Inflammatory macrophage (primary cell): ENCODE measurements at regions not wholly inside any gene's neighbourhood (a gene's known extent, or its start where the extent isn't known, plus 50 kb on each side); places are given as distances from the start of the nearest gene placed in this dataset.
"Not testable (repeated sequence)": the region's sequence is repeated elsewhere in the genome, so short reads cannot be mapped to it uniquely, and the experiment has no call there.

ENCODE experiments used
- DNase-seq, 2 donors: peaks; one replicate each; pipeline ENCODE4 v3.0.0-alpha.2; 2020 to 2022

GRCh38 chr4:18107848-18108528 lies 86.4 kb upstream of the LCORL start:
- not testable (repeated sequence) for DNase-seq

GRCh38 chr4:18106620-18107019 lies 85.1 kb upstream of the LCORL start:
- no peak for DNase-seq

DNA sequence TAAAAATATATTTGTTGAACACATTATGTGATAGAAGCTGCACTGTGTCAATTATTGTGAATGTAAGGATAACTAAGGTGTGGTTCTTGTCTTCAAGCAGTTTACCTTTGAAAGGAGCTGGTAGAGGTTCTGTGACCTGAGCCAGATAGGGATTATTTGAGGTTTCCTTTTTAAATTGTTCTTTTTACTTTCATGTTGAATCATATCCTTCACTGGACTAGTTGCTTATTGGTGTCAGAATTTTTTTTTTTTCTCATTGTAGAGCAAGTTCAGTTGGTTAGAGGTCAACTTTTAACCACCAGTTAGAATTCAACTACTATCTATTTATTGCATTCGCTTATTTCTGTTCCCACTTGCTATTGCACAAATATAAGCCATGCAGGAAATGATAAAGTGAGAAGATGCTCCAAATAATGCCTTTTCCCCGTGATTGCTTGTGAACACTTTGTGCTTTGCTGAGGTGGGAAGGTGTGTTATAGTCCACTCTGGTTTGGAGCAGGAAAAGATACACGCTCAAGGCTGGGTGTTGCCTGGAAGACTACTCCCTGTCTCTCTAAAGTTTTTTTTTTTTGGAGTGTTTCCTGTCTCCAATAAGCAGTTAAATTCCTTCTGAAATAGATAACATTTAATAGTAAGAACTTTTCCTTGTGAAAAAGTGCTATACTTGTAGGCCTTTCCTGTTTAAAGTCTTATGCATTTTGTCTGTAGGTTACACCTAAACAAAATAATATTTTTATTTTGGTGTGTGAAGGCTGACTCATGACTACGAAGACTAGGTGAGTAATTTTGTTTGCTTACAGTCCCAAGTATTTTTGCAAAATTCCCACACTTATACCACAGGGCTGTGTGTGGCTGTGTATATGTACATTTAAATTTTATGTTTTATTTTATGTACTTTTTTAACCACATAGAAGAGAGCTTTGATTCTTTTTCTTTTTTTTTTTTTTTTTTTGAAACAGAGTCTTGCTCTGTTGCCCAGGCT lies 83.8 kb upstream of the LCORL start:
- no peak for DNase-seq

DNA sequence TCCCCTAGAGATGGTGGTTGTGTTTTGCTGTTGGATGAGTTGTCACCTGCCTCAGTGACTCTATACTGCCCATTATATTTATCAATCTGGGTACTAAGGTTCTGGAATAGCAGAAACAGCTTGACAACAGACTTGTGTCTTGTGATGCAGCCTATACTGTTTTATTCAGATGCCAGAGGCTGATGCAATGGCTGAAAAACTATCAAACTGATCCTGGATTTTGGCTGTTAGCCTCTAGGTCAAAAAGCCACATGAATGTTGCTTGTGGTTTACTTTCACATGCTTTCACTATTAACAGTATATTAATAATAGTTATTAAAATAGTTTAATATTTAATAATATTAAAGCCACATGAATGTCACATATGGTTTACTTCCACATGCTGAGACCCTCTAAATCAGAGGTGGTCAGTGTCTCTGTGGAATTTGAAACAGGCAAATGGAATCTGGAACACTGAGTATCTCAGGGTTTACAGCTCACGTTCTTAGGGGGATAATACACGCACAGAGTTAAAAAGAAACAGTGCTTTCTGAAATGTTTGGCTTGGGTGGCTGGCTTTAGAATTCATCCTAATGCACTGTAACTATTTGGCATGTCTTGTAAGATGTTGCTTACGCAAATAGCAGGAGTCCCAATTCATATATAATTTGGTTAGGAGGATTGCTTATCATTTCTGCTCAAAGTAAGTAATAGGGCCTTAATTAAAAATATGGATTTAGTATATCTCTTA lies 82.5 kb upstream of the LCORL start:
- no peak for DNase-seq

DNA sequence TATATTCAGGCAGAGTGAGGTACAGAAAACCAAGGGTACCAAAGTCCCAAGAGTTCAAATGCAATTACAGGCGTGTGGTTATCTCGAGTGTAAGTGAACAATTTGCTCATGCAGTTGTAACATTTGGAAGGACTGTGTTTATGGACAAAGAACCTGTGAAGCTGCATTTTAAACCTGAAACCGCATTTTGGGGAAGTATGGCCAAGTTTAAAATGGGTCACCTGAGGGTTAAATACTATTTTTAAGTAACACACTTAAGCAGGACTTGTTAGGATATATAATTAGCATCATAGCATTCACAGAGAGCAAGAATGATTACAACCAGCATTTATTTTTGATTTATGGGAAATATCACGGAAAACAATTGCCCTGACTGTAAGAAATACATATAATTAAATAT lies 79.1 kb upstream of the LCORL start:
- DNase-seq, result no peak

- not testable (repeated sequence) for DNase-seq
Measured at GRCh38 chr4:18090447-18090846, 68.9 kb upstream of the LCORL start.

DNA sequence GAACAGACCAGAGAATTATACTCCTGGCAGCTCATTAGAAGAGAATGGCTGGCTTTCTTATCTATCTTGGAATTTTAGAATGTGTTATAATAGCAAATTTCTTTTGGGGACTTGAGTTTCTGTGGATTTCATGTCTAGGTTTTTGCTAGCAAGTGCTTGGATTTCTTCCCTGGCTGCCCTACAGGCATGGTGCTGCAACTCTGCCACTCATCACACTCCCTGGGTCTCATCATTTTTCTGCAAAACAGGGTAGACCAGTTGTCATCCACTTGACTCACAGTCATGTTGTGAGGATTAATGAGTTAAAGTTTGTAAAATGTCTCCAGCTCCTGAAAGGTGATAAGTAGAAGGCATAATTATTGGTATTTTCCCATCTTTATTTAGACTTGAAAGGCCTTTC lies 60.7 kb upstream of the LCORL start:
- no peak for DNase-seq

- DNase-seq, result no peak
Measured at GRCh38 chr4:18081708-18082107, 60.2 kb upstream of the LCORL start.

- no peak for DNase-seq
Measured at GRCh38 chr4:18077808-18078207, 56.3 kb upstream of the LCORL start.

DNA sequence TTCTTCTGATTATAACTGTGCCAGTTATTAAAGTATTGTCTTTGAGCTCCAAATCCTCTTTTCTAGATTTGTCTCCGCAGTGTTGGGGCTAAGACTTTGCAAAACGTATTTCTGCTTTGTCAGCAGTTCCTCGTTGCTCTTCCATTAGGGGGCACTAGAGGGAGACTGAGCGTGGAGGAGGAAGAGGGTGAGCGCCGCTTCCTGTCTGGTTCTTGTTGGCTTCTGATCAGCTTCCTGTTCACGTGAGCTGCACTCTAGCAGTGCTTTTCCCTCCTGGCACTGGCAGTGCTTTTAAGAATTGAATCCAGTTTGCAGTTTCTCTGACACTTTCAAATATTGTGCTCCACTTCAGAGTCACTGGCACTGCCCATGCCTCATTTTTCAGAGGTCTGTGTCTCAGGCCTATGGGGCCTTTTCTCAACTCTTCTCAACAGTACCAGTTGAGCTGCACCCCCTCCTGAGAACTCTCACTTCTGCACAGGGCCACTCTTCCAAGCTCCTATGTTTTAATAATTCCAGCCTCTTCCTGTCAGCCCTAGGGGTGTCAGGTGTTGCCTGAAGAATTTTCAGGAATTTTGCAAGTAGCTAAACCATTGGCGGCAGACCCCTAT lies 54.4 kb upstream of the LCORL start:
- DNase-seq, result peak; percentile 8 to 29

DNA sequence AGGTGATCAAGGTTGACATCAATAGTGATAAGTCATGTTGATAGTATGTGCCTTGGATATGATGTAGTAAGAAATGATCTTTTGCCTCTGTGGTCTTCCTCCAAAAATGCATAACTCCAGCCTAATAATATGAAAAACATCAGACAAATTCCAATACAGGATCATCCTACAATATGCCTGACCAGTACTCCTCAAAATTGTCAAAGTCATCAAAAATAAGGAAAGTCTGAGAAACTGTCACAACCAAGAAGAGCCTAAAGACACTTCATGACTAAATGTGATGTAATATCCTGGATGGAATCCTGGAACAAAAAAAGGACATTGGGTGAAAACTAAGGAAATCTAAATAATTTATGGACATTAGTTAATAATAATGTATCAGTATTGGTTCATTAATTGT lies 50.3 kb upstream of the LCORL start:
- DNase-seq, result no peak
